NK-92 treated with Interleukin-12 subunit alpha and Interleukin-12 subunit beta, amount 100 ng/mL, for 24 hours (cell line): ENCODE measurements at regions not wholly inside any gene's neighbourhood (a gene's known extent, or its start where the extent isn't known, plus 50 kb on each side); places are given as distances from the start of the nearest gene placed in this dataset.

Experiments
- DNase-seq: peaks from one replicate; lab custom pipeline; 2025; lab: John Stamatoyannopoulos, UW

DNA sequence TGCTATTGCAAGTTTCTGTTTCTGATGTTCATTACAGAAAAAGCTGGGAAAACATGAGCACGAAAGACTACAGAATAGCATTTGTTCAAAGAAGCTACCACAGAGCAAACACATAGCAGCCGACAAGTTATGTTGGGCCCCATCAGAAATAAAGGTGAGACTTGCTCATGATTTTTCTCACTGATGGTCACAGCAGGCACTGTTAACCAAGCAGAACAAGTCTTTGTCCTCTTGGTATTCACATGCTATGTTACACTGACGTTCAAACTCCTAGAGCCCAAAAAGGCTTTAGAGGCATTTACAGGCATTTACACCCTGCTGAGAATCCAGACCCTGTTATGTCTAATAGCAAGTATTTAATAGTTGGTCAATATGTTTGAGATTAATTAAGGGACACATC lies 235.0 kb upstream of the HNMT start:
- DNase-seq = no peak

DNA sequence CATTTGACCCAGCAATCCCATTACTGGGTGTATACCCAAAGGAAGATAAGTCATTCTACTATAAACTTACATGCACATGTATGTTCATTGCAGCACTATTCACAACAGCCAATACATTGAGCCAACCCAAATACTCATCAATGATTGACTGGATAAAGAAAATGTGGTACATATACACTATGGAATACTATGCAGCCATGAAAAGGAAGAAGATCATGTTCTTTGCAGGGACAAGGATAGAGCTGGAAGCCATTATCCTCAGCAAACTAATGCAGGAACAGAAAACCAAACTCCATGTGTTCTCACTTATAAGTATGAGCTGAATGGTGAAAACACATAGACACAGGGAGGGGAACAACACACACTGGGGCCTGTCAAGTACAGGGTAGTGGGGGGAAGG lies 226.7 kb upstream of the HNMT start:
- no peak for DNase-seq

DNA sequence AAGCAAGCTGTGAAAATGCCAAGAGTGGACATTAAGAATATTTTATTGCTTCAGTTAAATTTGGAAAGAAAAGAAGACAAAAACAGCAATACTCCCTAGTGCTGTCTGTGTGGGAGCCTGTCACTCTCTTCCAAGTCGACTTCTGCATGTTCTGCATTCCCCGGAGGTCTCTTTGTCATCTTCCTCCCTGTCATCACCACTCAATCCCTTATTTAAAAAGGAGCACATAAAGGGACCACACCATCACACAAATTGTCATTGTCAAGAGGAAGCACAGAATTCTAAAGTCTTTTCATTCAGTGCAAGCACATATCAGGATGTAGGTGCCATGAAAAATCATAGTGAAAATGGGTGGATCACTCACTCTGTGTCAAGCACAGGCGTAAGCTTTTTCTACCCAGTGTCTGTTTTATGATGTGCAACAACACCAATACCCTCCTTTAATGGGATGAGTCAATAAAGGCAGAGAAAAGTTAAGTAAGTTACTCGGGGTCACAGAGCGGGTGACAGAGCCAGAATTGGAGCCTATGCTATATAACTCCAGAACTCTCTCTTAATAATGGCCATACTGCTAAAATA lies 222.4 kb upstream of the HNMT start:
- DNase-seq = no peak

DNA sequence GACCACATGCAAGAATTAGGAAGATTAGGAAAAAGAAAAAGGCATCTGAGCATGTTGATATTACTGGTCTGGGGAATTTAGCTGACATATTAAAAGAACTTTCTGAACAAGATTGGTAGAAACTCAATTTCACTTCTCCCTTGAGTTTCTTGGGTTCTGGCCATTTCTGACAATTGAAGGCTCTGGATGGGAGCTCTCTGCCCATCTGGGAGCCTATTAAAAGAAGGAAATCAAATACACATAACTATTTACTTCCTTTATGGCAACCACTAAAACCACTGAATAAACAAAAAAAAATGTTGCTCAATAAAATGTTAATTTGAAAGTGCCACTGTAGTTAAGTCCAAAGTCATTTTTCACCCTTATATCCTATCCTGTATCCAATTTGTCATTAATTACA lies 216.8 kb upstream of the HNMT start:
- DNase-seq = no peak

DNA sequence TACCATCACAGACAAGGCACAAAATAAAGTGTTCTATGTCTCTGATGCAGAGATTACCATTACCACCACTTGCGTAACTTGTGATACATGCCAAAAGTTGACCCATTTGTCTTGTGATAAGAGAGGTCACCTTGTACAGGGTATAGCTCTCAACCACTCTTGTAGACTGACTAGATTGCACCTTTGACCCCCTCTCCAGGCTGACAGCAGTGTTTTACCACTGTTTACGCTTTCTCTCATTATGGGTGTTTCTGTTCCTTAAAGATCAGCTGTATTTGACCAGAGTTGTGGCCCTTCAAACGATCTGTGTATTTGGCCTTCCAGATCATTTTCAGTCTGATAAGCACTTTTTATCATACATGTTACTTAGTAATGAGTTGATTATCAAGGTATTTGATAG lies 215.7 kb upstream of the HNMT start:
- DNase-seq = no peak

DNA sequence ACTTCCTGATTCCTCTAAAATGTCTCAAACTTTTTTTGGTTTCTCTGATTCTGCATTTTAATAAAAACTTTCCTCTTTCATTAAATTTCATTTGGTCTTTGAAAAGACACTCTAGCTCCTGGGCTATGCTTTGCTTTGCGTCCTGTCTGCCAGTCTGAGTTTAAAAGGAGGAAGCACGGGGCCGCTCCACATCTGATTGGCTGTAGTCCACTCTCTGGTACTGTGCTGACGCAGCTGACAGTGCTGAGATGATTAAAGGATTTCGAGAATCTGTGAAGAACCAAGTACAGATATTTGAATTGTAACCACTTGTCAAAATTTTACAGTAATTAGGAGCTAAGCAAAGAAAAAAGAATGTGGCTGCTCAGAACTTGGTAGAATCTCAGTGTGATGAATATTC lies 199.6 kb upstream of the HNMT start:
- no peak for DNase-seq

DNA sequence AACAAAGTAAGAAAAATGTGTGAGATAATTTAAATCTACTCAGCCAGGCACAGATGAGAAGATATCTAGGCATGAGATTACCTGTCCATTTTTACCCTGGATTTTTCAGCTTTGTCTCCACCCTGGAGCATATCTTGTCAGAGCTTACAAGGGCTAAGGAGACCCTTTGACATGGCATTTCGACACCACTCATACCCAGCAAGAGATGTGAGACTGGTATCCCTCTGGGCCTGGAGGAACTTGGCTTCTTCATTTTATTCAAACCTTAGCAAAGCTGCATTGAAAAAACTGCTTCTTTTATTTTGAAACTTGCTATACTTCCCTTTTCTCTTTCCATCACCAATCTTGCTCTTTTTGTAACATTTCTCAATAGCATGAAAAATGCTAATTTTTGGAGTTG lies 194.9 kb upstream of the HNMT start:
- no peak for DNase-seq

DNA sequence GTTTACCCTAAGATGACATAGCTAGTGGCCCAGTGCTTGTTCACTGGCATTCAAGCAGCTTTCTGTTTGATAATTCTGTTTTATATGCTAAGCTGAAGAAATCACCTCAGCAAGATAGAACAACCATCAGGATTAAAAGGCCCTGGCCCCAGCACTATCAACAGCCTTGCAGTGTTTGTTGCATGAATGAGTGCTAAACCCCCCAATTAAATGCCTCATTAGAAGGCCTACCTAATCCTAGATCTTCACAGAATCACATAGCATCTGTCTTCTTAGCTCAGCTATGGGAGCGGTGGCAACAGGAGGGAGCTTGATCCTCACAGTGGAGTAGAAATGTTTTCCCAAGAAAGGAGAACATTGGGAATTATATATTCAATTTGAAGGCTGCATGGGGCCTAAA lies 194.1 kb upstream of the HNMT start:
- no peak for DNase-seq

DNA sequence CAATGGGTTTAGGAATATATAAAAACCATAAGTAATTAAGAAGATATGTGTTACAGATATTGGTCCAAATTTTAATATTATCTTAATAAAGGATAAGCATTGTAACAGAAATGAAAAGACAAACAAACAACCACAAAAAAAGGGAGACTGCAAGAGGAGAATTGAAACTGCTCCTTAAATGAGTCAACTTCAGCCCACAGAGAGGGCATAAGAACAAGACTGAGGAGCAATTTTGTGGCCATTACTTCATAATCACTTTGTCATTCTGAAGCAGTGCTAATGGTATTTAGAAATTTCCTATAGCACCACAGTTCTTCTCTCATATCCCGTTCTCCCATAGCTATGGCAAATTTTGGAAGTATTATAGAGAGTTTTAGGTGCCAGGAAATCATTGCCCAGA lies 193.2 kb upstream of the HNMT start:
- DNase-seq = no peak

DNA sequence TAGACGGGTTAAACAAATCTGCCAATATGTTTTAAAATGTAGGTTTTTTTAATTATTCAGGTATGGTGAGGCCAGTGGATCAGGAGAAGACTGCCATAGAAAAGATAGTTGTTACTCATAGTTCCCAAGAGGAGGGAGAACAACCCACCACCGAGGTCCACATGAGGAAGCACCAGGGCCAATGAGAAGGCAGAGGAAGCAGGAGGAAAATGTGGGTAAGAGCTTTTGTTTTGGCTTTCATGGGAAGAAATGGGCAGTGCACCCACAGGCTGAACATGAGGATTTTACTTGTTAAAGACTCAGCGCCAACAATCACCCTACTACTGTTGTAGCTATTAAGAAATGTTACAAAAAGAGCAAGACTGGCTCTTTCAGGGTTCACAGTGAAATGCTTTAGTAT lies 191.8 kb upstream of the HNMT start:
- DNase-seq = no peak

DNA sequence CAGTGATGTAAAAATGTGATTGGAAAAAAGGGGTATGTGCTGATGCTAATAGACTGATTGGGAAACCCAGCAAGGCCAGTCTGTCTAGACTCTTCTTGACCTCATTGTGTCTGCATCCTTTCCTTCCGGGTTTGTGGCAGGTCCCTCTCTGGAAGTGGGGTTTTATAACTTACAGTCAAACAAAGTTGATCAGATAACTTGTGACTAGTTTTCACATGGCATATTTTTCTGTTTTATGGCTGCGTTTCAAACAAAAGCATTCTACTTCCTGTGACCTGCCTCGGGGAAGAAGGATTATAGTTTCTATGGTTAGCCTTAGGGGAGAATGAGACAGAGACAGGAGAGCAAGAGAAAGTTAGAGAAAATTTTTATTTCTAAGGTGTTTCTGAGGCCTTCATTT lies 188.7 kb upstream of the HNMT start:
- DNase-seq = no peak

DNA sequence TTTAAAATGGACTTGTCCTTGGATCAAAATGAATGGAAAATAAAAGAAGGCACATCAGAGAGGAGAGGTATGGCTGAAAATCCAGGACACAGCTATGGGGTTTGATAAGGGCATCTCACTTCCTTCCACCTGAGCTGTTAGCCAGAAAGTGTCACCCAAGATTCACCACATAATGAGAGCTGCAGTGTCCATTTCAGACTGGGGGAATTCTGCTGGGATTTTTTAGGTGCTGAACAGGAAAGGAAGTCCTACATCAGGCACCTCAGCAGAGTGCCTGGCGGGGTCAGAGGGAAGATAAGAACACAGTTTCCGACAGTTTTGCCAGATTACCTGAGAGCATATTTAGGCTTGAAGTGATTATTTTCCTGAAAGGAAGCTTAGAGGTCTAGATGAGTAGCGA lies 187.6 kb upstream of the HNMT start:
- DNase-seq = no peak

DNA sequence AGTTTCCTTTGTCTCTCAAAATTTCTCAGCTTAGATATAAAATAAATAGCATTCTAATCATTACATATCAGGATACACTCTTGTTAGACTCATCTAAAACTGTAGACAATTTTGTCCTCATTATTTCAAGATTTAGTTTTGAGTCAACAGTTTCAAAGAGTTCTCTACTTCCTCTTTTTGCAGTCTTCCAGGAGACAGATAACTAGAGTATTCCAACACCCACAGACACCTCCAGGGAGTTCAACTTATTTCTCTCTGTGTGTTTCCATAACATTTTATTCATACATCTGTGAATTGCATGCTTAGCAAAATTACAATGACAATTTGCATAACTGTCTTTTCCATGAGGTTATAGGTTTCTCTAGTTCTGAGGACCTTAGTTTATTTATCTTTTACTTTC lies 166.6 kb upstream of the HNMT start:
- no peak for DNase-seq

DNA sequence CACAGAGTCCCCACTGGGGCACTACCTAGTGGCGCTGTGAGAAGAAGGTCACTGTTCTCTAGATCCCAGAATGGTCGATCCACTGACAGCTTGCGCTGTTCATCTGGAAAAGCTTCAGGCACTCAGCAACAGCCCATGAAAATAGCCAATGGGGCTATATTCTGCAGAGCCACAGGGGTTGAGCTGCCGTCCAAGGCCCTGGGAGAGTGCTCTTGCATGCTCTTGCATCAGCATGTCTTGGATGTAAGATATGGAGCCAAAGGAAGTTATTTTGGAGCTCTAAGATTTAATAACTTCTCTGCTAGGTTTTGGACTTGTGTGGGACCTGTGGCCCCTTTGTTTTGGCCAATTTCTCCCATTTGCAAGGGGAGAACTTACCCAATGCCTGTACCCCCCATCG lies 164.7 kb upstream of the HNMT start:
- no peak for DNase-seq

DNA sequence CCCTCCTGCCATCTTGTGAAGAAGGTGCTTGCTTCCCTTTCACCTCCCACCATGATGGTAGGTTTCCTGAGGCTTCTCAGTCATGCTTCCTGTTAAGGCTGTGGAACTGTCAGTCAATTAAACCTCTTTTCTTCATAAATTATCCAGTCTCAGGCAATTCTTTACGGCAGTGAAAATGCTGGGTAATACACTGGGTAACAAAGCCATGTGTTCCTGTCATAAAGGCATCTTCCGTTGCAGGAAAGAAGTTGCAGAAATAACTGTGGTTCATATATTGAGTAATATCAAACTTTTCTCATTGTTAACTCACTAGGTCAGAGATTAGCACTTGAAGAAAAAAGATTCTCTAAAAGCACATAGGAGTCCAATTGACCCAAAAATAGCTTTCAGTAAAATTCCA lies 163.9 kb upstream of the HNMT start:
- no peak for DNase-seq

DNA sequence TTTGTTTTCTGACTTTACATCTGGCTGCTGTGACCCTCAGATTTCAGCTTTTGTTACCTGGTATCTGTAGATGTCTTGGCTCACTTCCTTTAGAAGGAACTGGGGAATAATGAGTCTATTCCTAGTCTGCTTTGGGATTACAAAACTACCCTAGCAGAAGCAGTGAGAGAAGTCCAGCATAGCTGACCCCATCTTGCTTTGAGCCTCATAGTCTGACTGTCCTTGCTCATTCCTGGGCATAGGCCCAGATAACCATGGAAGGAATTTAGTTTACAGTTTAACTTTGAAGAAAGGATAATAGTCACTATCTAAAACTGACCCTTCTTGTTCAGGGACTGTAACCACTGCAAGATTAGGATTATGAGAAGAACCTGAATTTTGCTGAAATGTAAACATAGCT lies 163.0 kb upstream of the HNMT start:
- DNase-seq = no peak

DNA sequence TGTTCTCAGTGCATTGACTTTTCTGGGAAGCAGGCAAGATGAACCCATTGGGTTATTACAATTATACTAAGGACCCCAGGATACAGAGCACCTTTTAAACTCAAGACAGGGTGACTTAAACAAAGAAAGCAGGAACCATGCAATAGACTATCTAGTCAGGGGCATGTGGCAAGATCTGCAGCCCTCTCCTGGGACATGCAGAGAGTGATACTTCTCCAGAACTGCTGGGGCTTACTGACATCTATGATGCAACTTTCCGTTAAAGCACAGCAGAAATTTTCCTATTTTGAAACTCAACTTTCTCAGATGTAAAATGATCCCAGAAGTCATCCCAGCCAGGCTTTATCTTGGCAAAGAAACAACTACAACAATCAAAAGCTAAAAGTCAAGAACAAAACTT lies 162.2 kb upstream of the HNMT start:
- no peak for DNase-seq

DNA sequence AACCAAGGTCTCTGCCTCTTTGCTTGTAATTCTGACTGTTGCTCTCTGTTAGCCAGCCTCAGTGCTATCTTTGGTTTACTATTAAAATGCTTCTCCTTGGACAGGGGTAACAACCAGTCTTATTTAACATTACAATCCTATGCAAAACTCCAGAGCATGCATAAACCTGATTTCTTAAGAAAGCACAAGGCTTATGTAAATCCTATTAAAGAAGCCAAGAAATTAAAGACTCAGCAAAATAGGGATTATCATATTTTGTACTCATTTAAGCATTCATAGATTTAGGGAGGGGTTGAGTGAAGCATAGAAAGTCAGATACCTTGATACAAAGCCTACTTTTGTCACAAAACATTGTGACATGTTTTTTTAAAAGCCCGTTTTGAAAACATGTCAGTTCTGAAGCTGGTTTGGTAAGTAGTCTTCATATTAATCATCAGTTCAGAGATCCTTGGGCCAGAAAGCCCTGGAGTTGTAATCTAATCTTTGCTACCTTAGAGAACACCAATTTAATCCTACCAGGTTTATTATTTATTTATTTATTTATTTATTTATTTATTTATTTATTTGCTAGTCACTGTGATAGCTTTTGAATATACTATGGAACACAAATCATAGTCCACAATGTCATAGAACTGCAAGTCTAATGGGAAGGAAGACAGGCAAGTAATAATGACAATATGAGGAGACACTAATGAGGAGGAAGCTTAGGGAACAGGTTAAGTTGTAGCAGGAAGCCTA lies 158.0 kb upstream of the HNMT start:
- DNase-seq = no peak

DNA sequence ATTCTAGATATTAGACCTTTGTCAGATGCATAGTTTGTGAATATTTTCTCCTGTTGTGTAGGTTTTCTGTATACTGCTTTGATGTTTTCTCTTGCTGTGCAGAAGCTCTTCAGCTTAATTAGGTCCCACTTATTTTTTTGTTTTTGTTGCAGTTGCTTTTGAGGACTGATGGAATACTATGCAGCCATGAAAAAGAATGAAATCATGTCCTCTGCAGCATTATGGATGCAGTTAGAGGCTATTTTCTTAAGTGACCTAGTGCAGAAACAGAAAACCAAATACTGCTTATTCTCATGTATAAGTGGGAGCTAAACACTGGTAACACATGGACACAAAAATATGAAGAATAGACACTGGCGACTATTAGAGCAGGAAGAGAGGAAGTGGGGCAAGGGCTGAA lies 155.0 kb upstream of the HNMT start:
- no peak for DNase-seq

DNA sequence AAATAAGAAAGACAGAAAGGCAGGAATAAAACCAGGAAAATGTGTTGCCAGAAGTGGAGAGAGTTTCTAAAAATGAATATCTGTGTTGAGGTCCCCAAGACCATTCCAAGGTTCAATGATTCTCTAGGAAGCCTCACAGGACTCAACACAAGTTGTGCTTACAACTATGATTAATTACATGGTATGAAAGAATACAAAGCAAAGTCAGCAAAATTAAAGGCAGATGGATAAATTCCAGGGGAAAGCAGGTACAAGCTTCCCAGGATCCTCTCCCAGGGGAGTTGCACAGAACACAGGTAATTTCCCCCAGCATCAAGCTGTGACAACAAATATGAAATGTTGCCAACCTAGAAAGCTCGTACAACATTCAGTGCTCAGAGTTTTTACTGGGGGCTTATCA lies 154.4 kb upstream of the HNMT start:
- DNase-seq = no peak

DNA sequence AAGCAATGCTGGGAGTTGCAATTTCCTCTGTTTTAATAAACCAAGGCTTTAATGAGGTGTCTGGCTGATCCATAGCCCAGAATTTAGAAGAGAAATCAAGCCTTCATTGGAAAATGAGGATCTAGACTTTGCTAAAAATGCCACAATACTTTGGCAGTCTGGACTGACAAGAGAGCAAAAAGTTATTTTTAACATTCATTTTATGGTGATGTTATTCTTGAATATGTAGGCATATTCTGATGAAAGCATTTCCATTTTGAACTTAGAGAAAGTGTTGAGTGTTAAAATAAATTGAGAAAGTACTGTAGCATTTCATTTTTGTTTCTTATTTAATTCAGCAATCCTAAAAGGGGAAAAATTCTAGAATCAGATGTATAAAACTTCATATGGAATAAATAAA lies 151.8 kb upstream of the HNMT start:
- DNase-seq = no peak

DNA sequence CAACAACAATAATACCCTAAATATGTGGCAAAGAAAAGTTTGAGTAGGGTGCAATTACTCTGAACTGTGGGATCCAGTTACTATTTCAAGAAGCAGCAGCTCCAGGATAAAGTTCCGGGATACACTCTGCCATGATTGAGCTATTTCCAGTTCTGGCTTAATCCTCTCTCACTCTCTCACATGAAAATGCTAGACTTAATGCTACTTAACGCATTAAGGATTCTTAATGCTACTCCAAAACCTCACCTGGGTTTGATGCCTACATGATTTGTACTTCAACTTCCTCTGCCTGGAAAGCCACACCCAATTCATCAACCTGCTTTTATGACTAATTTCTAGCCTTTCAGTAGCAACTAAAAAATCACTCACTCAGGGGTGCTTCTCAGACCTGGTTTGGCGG lies 151.1 kb upstream of the HNMT start:
- no peak for DNase-seq

DNA sequence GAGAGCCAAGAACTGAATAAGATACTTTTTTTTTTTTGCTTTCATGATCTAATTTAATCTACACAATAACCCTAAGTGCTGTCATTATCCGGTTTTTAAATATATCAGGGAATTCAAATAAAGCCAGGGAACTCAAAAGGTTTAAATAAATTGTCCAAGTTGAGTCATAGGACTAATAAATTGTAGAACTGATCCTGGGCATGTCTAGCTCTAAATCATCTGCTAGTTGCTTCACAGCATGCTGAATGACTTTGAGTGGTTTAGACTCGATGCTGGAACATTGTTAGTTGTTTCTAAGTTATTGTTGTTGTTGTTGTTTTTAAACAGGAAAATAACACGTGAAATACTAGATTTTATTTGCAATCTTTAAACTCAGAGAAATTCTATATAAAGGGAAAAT lies 147.2 kb upstream of the HNMT start:
- no peak for DNase-seq

DNA sequence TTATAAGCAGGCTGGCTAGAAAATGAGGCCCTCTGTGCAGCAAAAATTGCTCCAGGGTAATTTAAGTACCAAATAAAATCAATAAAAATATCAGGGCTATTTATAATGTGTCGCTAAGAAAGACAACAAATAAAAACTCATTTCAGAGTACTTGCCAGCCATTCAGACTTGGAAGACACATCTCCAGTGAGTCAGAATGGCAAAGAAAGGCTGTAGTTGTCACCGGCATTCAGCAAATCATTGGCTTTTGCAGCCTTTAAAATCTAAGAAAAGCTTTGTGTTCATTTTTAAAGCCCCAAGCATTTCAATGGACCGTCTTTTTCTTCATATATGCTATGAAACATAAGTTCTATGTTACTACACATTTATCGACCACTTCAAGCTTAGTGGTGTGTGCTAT lies 141.1 kb upstream of the HNMT start:
- DNase-seq = no peak
